ENCODE measurements at regions not wholly inside any gene's neighbourhood (a gene's known extent, or its start where the extent isn't known, plus 50 kb on each side); places are given as distances from the start of the nearest gene placed in this dataset.
"Not testable (repeated sequence)": the region's sequence is repeated elsewhere in the genome, so short reads cannot be mapped to it uniquely, and the experiment has no call there.

- peaks cover 5% of the 10 kb centered on the region for H3K9me3 ChIP-seq (replicated peaks; ENCODE audit: control insufficient read depth, insufficient read depth, low read length)
- FAIRE-seq (no peak), DNase-seq (ENCODE audit: low read depth, low spot score) (no peak)
- no peaks in the 10 kb centered on the region for H3K79me2 ChIP-seq (ENCODE audit: control insufficient read depth, insufficient read depth, low read length)
- H3K27me3 ChIP-seq (ENCODE audit: control insufficient read depth in 2 of 2, insufficient read depth in 2 of 2, low read length in 2 of 2): no peaks in the 10 kb centered on the region
- TF ChIP-seq MAX (IDR thresholded peaks at IDR 0.05; ENCODE audit: insufficient read depth, insufficient read length) (no peak), EZH2 (IDR thresholded peaks at IDR 0.05; ENCODE audit: borderline replicate concordance, low read depth, low read length, severe bottlenecking) (no peak), CTCF (IDR thresholded peaks at IDR 0.05; ENCODE audit: extremely low read depth in 1 of 2, insufficient read depth in 1 of 2, low read depth in 1 of 2, low read length in 2 of 2) (no peak), POLR2A (IDR thresholded peaks at IDR 0.05; ENCODE audit: low read depth, low read length) (no peak), POLR2AphosphoS5 (IDR thresholded peaks at IDR 0.05; ENCODE audit: insufficient read depth, low read depth, low read length) (no peak), FOS (IDR thresholded peaks at IDR 0.05; ENCODE audit: borderline replicate concordance, insufficient read depth, low read length) (no peak), MYC (IDR thresholded peaks at IDR 0.05; ENCODE audit: low read depth, low read length) (no peak), GATA2 (IDR thresholded peaks at IDR 0.05; ENCODE audit: insufficient read depth, insufficient read length, low read depth, low read length) (no peak), JUN (IDR thresholded peaks at IDR 0.05; ENCODE audit: borderline replicate concordance, insufficient read depth, insufficient read length, low read depth) (no peak)
- intact Hi-C loops (cut with micrococcal nuclease): no loop called here
- H4K20me1 ChIP-seq (replicated peaks; ENCODE audit: control insufficient read depth, extremely low read depth, insufficient read depth, low read length): no peaks in the 10 kb centered on the region
- no peak overlapping the region for H2AFZ ChIP-seq (ENCODE audit: low read depth, low read length)
- BruUV-seq (replicated peaks): no TSS peak
- no peaks in the 10 kb centered on the region for H3K4me1 ChIP-seq (ENCODE audit: control insufficient read depth, extremely low read depth, insufficient read depth, low read length)
- no peak overlapping the region for H3K4me2 ChIP-seq (ENCODE audit: insufficient read depth, low read length)
- ChIA-PET CTCF (no interaction called here), POLR2A (no interaction called here)
- dilution Hi-C loops (cut with MboI; ENCODE audit: extremely low pct_ligation_motif_present, low sequenced_read_pairs): no loop called here
- no peaks in the 10 kb centered on the region for H3K36me3 ChIP-seq (ENCODE audit: control insufficient read depth in 2 of 2, extremely low read depth in 1 of 2, insufficient read depth in 2 of 2, low read length in 2 of 2)
- H3K27ac ChIP-seq (ENCODE audit: insufficient read depth, low read depth, low read length): no peak overlapping the region
- H3K9ac ChIP-seq (replicated peaks; ENCODE audit: extremely low read depth, insufficient read depth, low read length): no peak overlapping the region
- H3K9me1 ChIP-seq (replicated peaks; ENCODE audit: control insufficient read depth, extremely low read depth, insufficient read depth, low read length): no peaks in the 10 kb centered on the region
- H3K4me3 ChIP-seq (replicated peaks in 1 of 3; ENCODE audit: insufficient read depth in 1 of 3, low read depth in 1 of 3, low read length in 3 of 3): no peak overlapping the region
Observed at GRCh38 chr1:14273811-14274210, 324.7 kb upstream of the KAZN start.

- FAIRE-seq; intact Hi-C loops (cut with micrococcal nuclease): not testable (repeated sequence)
Observed at GRCh38 chr1:14279891-14280290, 318.6 kb upstream of the KAZN start.

More at GRCh38 chr1:14279891-14280290, 318.6 kb upstream of the KAZN start:
- H3K9ac ChIP-seq (replicated peaks; ENCODE audit: extremely low read depth, insufficient read depth, low read length); CTCF ChIA-PET; DNase-seq (ENCODE audit: low read depth, low spot score); BruUV-seq (replicated peaks); dilution Hi-C loops (cut with MboI; ENCODE audit: extremely low pct_ligation_motif_present, low sequenced_read_pairs); H3K4me3 ChIP-seq (replicated peaks in 1 of 3; ENCODE audit: insufficient read depth in 1 of 3, low read depth in 1 of 3, low read length in 3 of 3); H3K79me2 ChIP-seq (ENCODE audit: control insufficient read depth, insufficient read depth, low read length); H3K27me3 ChIP-seq (ENCODE audit: control insufficient read depth in 2 of 2, insufficient read depth in 2 of 2, low read length in 2 of 2); H3K36me3 ChIP-seq (ENCODE audit: control insufficient read depth in 2 of 2, extremely low read depth in 1 of 2, insufficient read depth in 2 of 2, low read length in 2 of 2); H3K4me1 ChIP-seq (ENCODE audit: control insufficient read depth, extremely low read depth, insufficient read depth, low read length); H2AFZ ChIP-seq (ENCODE audit: low read depth, low read length); POLR2A ChIA-PET; H3K9me1 ChIP-seq (replicated peaks; ENCODE audit: control insufficient read depth, extremely low read depth, insufficient read depth, low read length); H3K9me3 ChIP-seq (replicated peaks; ENCODE audit: control insufficient read depth, insufficient read depth, low read length); H4K20me1 ChIP-seq (replicated peaks; ENCODE audit: control insufficient read depth, extremely low read depth, insufficient read depth, low read length); H3K27ac ChIP-seq (ENCODE audit: insufficient read depth, low read depth, low read length); H3K4me2 ChIP-seq (ENCODE audit: insufficient read depth, low read length): not testable (repeated sequence)
